Kidney epithelial cell (primary cell): ENCODE measurements at regions not wholly inside any gene's neighbourhood (a gene's known extent, or its start where the extent isn't known, plus 50 kb on each side); places are given as distances from the start of the nearest gene placed in this dataset.
A peak's percentile ranks its signal among the peaks of the same experiment; 100 is the strongest.
"Not testable (repeated sequence)": the region's sequence is repeated elsewhere in the genome, so short reads cannot be mapped to it uniquely, and the experiment has no call there.

Source experiments
- DNase-seq: peaks from one replicate; pipeline ENCODE4 v3.0.0-alpha.2; 2010; ENCODE audit warnings: low read depth
- H3K27me3 ChIP-seq: 2 replicates; pipeline ENCODE4 v1.6.0; 2011; ENCODE audit warnings: low read length; ENCODE audit not compliant: control insufficient read depth, insufficient read depth
- H3K36me3 ChIP-seq: 2 replicates; pipeline ENCODE4 v1.5.1; 2011; ENCODE audit warnings: low read length; ENCODE audit not compliant: control insufficient read depth, insufficient read depth
- H3K4me3 ChIP-seq: 2 replicates; pipeline ENCODE4 v1.5.1; 2011; ENCODE audit warnings: low read depth, mild to moderate bottlenecking, control low read depth, low read length
- CTCF ChIP-seq: IDR thresholded peaks from 2 replicates; pipeline ENCODE4 v1.5.1; 2011; ENCODE audit warnings: mild to moderate bottlenecking, moderate library complexity, low read length, control low read depth, inconsistent platforms; ENCODE audit not compliant: insufficient read depth, poor library complexity, severe bottlenecking

- Histone ChIP-seq H3K4me3 (no peak overlapping the region), H3K36me3 (no peaks in the 10 kb centered on the region), H3K27me3 (no peaks in the 10 kb centered on the region)
- no peak for DNase-seq
- TF ChIP-seq CTCF = no peak
These were observed 524.1 kb upstream of the SLITRK5 start for GRCh38 chr13:87147076-87147475.

- no peaks in the 10 kb centered on the region for H3K36me3 ChIP-seq
- no peak for DNase-seq
- H3K27me3 ChIP-seq = no peaks in the 10 kb centered on the region
- H3K4me3 ChIP-seq = no peak overlapping the region
- TF ChIP-seq CTCF = no peak
These were observed 517.8 kb upstream of the SLITRK5 start for GRCh38 chr13:87153371-87153770.

GRCh38 chr13:87166348-87166747 is 504.8 kb upstream of the SLITRK5 start:
- no peaks in the 10 kb centered on the region for H3K36me3 ChIP-seq
- no peaks in the 10 kb centered on the region for H3K27me3 ChIP-seq
- no peak for DNase-seq
- TF ChIP-seq CTCF = no peak
- no peak overlapping the region for H3K4me3 ChIP-seq

- no peak for TF ChIP-seq CTCF
- H3K4me3 ChIP-seq = no peak overlapping the region
- no peak for DNase-seq
- no peaks in the 10 kb centered on the region for H3K27me3 ChIP-seq
- no peaks in the 10 kb centered on the region for H3K36me3 ChIP-seq
These were observed 502.8 kb upstream of the SLITRK5 start for GRCh38 chr13:87168390-87168789.

GRCh38 chr13:87169337-87169736 is 501.8 kb upstream of the SLITRK5 start:
- Histone ChIP-seq H3K4me3 (no peak overlapping the region), H3K36me3 (no peaks in the 10 kb centered on the region), H3K27me3 (no peaks in the 10 kb centered on the region)
- no peak for DNase-seq
- TF ChIP-seq CTCF = no peak

- H3K27me3 ChIP-seq = no peaks in the 10 kb centered on the region
- H3K4me3 ChIP-seq = no peak overlapping the region
- DNase-seq = peak; percentile 0
- TF ChIP-seq CTCF = no peak
- H3K36me3 ChIP-seq = no peaks in the 10 kb centered on the region
These were observed 498.9 kb upstream of the SLITRK5 start for GRCh38 chr13:87172166-87172835.

- not testable (repeated sequence) for H3K36me3 ChIP-seq, DNase-seq, H3K27me3 ChIP-seq, H3K4me3 ChIP-seq
These were observed 486.0 kb upstream of the SLITRK5 start for GRCh38 chr13:87185138-87185537.

- not testable (repeated sequence) for H3K4me3 ChIP-seq, H3K27me3 ChIP-seq, H3K36me3 ChIP-seq, DNase-seq
These were observed 484.5 kb upstream of the SLITRK5 start for GRCh38 chr13:87186647-87187046.

GRCh38 chr13:87191485-87191884 is 479.7 kb upstream of the SLITRK5 start:
- not testable (repeated sequence) for H3K36me3 ChIP-seq, DNase-seq, H3K27me3 ChIP-seq, H3K4me3 ChIP-seq
